GM19025 (cell line): ENCODE measurements at regions not wholly inside any gene's neighbourhood (a gene's known extent, or its start where the extent isn't known, plus 50 kb on each side); places are given as distances from the start of the nearest gene placed in this dataset.

Experiments used
- ATAC-seq: cut with Tn5 transposase; IDR thresholded peaks from one replicate; pipeline ENCODE4 v1.9.1; 2021; ENCODE audit warnings: mild to moderate bottlenecking, low read depth, moderate library complexity; ENCODE audit not compliant: unreplicated experiment

DNA sequence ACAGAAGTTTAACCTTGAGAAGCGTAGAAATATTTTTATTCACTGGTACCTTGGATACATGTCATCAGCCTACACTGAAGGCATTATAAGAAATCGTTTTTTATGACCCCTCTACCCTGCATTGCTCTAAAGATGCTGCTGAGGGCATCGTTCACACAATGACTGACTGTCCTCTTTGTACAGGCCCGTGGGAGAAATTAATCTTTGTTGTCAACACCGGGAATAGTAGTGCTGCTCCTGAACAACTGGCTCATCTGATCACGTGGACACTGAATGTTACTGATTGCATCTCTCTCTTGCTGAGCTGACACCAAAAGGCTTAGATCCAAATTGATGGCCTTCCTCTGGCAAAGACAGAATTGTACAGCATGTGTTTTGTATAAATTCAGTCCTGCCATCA, 157.1 kb upstream of the SMLR1 start:
- ATAC-seq, result no peak

DNA sequence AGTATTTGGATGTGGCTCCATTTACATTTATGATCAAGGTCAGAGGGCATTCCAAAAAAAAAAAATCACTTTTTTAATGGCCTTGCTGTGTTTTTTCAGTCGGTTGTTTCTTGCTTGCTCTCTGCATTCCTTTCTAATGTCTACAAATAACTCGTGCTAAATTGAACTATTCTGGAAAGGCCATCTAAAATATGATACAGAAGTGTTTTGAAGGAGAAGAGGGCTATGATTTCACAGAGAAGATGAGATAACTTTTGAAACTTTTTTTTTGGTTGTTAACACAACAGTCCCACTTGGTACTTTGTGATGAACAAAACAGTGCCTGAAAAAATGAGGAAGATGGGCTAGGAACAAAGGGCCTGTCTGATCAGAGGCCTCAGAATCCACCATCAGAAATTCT, 156.1 kb upstream of the SMLR1 start:
- no peak for ATAC-seq

DNA sequence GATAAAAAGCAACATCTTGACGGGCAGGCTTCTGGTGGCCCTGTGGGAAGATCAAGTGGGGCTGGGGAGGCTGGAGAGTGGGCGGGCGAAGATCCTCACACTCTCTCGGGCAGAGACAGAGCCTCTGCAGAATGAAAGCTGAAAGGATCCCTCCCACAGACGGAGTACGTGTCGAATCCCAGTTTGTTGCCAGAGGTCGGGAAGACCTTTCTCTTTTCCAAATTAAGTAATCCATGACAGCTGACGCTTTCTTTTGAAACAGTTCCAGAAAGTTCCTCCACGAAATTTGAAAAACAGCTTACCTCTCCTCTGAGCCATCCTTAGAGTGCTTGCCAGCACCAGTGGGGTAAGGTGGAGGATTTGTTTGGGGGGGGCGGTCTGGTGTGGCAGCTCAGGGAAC, 155.6 kb upstream of the SMLR1 start:
- ATAC-seq, result no peak

DNA sequence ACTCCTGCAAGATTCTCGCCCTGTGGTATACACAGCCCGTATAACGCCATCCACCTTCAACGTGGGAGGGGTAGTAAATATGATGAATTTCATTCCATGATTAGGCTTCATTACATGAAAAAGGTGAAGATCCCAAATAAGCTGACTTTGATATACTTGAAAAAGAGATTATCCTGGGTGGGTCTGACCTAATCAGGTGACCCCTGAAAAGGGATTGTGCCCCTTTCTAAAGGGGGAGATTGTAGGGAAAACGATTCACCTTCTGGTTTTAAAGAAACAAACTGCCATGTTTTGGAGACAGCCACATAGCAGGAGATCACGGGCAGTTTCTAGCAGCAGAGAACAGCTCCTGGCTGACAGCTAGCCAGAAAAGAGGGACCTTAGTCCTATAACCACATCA, 155.1 kb upstream of the SMLR1 start:
- no peak for ATAC-seq

DNA sequence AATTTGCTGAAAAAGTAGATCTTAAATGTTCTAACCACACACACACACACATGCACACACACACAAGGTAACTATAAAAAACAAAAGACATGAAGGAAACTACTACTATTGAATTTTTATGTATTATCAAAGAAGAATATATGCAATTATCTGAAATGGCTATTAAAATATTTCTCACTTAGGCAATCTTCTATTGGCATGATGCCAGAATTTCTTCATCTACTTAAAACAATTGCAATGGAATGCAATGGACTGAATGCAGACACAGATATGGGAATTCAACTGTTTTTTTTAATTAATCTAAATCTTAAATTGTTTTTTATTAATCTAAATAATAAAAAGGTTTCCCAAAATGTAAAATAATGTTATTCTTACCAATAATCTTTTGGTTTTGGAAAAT, 152.6 kb upstream of the SMLR1 start:
- no peak for ATAC-seq

DNA sequence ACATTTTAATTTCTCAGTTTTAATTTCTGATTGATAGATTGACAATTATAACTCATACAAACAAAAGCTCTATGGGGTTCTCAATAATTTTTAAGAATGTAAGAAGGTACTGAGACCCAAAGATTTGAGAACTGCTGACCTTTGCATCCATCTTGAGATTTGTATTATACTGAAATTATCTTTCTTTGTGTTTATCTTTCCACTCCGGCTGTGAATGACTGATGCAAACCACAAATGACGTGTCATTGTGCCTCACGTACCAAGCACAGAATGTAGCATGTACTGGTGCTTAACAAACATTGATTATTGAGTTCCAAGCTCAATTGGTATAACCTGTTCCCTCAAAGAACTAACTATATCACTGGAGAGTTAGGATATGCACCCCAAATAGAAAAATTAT, 152.1 kb upstream of the SMLR1 start:
- no peak for ATAC-seq

DNA sequence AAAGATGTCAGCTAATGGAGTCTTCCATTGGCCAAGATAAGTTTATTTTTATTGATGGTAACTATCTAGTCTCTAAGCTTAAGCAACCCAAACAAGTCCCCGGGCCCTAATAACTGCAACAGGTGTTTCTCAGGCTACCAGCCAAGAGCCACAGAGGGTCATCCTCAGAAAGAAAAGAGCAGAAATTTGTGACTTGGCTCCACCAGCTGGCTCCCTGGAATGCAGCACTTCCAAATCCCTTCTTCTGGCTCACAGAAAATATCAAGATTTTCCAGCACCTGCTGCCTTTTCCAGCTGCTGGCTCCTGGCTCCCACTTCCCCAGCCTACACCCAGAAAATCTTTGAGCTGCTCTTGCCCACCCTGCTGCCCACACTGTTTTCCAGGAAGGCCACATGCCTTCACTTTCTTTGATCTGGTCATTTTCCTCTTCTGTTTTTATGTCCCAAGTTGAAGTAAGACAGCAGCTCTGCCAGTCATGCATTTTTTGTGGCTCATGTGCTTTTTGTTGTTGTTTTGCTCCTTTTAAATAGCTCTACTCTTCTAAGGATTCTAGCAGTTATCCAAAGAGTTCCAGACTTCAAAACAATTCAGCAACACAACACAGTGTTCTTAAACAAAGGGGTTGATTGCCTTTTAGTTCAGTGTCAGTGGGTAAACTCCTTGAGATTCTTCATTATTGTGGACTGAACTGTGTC, 151.0 kb upstream of the SMLR1 start:
- no peak for ATAC-seq

DNA sequence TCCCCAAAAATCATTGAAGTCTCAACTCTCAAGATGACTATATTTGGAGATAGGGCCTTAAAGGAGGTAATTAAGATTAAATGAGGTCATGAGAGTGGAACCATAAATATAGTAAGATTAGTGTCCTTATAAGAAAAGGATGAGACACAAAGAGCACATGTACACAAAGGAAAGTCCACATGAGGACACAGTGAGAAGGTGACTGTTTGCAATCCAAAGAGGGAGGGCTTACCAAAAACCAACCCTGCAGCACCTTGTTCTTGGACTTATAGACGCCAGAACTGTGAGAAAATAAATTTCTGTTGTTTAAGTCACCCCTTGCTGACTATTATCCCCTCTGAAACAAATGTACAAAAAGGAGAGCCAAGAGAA, 150.4 kb upstream of the SMLR1 start:
- no peak for ATAC-seq

DNA sequence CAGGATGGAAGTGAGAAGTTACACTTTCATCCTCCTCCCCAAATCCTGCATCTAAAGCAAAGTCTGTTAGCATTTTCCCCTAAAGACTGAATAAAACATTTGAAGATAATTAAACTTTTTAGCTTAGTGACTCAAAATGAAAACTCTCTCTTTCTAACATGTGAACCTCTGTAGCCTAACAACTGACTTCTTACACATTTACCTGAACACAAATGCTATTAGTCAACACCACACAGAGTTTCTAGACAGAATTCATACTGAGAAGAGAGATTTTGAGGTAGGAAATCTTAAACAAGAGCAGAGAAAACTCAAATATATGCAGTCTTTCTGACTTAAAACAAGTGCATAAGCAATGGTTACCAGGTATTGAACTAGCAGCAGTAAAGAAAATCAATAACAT, 149.9 kb upstream of the SMLR1 start:
- ATAC-seq, result no peak

DNA sequence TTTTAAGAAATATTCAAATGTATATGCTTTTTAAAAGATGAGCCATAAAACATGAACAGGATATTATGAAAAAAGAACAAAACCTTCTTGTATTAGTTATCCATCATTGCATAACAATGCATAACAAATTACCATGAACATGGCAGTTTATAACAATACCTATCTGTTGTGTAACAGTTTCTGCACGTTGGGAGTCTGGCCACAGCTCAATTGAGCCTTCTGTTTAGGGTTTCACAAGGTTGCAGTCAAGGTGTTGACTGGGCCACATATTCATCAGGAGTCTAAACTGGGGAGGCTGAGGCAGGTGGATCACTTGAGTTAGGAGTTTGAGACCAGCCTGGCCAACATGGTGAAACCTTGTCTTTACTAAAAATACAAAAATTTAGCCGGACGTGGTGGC, 149.4 kb upstream of the SMLR1 start:
- ATAC-seq, result no peak

DNA sequence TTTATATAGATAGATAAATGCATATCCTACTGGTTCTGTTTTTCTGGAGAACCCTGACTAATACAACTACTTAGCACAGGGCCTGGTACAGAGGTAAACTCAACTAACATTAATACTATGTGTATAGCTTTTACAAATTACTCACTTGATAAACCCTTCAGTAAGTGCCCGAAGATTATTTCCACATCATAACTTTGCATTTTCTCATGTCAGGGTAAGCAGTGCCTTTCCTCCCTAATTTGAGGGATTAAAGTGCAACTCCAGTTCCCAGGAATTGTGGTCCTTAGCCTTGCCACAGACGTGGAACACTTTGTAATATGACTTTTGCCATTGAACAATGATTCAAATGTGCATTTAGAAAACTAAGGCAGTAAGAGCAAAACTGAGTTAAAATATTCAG, 147.5 kb upstream of the SMLR1 start:
- ATAC-seq, result no peak

DNA sequence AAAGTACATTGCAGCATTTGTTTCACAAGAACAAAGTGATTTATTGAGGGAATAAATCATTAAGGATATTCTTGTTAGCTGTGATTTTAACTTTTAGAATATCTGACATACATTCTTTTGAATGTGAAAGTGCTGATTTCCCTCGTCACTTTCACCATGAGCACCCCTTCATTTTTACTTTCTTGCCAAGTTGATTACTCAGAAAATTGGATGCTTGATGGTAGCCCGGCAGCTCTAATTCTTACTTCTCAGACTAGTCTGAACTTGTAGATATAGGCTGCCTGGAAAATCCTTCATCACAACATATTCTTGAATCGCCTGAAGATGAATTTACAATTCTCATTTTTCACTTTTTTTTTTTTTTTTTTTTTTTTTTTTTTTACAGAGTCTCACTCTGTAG, 147.1 kb upstream of the SMLR1 start:
- no peak for ATAC-seq

DNA sequence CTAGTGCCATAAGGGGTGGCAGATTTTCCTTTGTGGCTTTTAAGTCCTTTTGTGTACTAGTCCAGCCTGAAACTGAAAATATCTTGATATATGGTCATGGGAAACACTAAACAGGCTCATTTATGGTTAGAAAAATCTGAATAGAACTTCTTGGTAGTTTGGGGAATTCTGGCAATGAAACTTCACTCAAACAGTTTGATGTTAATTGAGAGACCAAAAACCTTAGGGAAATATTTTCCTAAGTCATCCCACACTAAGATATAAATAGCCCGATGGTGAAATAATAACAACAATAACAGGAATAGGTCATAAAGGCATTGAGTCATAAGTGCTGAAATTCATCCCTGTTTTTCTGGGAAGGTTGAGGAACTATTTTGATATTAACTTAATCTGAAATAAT, 146.2 kb upstream of the SMLR1 start:
- ATAC-seq, result no peak

DNA sequence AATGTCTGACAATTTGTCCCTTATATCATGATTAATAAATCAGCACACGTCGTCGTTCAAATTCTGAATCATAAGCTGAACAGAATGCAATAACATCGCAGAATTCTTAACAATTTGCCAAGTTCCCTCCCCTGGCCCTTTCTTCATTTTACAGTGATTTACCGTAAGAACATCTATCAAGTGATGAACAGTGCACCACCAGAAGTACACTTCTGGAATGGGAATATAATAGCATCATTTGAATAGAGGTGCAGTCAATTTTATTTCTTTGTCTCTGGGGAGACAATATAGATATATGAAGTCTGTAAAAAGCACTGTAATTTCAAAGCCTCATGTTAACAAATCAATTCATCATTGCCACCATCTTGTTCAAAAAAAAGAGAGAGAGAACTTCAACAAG, 145.1 kb upstream of the SMLR1 start:
- ATAC-seq, result no peak

DNA sequence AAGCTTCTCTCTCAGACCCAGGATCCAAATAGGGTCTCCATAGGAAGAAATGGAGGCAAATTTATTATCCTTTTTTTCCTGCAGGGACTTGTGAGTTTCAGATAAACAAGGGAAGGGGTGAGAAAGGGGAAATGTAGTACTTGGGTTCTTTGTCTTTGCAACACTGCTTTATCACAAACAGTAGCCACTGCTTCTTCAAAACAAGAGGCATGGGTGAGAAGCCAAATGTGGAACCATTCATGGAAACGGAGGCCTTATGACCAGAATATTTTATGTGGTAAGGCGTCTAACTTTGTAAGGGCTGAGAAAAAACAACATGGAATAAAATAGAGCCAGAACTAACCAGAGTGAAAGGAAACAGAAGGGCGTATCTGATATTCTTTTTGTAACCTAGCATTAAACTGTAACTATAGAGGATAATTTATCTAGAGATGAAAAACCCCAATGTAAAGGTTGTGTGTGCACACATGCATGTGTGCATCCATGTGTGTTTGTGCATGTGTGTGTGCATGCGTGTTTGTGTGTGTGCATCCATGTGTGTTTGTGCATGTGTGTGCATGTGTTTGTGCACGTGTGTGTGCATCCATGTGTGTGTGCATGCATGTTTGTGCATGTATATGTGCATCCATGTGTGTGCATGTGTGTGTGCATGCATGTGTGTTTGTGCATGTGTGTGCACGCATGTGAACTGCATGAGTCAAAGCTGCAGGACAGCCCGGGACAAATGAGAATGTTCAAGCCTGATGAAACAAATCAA, 143.3 kb upstream of the SMLR1 start:
- ATAC-seq, result no peak

DNA sequence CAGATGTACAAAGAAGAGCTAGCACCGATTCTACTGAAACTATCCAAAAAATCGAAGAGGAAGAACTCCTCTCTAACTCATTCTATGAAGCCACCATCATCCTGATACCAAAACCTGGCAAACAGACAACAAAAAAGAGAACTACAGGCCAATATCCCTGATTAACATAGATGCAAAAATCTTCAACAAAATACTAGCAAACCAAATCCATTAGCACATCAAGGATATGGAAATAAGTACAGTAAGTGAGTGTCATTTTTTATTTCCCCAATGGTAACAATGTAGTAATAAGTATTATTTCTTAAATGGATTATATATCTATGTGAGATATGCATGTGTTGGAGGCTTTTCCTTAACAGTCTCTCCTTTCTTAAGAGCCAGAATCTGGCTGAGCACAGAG, 134.5 kb upstream of the SMLR1 start:
- ATAC-seq, result no peak

DNA sequence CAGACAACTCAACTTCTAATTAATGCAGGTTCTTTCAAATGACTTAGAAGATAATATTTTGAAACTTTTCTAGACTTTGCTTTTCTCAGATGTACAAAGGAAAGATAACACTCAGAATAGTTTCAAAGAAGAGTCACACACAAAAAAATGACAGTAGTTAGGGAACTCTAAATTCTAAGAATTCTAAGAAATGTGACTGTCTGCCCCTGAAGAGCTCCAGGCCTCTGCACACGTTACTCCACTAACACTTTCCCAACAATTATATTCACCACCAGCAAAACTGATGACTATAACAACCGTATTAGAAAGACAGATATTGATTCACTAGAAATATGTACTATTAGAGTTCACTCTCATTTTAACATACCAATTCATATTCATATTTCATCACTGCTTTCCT, 133.3 kb upstream of the SMLR1 start:
- ATAC-seq, result no peak

DNA sequence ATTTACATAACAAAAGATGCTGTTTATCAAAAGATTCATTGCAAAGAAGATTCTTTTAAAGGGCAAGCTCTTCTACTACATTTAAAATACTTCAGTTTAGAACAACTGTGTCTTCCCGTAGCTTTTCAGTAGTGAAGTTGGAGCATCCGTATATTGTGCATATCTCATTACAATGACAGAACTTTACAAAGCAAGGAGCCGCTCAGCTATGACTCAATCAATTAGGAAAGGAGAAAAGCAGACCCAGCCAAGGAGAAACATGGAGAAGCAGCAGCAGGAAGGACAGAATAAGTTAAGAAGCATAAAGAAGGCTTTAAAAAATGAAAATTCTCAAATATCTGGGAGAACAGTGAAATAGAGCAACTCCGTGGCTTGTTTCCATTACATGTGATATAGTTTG, 132.6 kb upstream of the SMLR1 start:
- ATAC-seq, result no peak

DNA sequence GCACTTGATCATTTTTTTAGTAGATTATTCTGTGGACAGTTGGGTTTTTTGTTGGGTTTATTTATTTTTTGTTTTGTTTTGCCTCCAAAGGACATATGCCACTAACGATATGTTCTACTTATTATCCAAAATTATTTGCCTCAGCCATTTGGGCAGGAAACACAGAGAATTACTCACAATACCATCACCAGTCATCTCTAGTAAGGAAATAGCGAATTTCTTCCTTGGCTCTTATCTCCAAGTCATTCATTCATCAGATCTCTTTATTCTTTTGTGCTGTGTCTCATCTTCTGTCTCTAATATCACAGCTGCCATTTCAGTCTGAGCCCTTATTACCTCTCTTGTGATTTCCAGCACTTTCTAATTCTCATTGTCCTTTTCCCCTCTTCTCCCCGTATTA, 130.4 kb upstream of the SMLR1 start:
- ATAC-seq, result no peak

DNA sequence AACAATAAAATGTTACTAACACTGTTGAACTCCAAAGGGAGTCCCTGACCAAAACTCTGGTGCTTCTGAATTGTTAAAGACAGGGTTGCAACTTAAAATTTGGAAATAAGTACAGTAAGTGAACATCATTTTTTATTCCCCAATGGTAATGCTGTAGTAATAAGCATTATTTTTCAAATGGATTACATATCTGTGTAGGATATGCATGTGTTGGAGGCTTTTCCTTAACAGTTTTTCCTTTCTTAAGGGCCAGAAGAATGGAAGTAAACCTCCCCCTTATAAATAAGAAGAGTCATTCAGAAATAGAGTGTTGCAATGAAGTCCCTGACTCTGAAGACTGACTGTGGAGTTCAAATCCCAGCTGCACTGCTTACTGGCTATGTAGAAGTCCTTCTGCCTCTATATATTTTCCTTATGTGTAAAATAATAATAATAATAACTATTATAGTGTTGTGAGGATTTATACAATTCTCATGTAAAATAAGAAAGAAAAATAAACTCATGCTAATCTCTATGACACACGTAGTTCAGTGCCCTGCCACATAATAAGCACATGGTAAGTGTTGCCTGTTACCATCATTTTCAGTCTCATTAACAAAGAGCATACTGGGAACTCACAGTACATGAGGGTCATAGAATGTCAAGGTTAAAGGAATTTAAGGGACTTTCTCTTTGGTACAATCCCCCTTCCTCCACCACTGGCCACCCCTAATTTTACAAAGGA, 129.8 kb upstream of the SMLR1 start:
- ATAC-seq, result peak; percentile 34

DNA sequence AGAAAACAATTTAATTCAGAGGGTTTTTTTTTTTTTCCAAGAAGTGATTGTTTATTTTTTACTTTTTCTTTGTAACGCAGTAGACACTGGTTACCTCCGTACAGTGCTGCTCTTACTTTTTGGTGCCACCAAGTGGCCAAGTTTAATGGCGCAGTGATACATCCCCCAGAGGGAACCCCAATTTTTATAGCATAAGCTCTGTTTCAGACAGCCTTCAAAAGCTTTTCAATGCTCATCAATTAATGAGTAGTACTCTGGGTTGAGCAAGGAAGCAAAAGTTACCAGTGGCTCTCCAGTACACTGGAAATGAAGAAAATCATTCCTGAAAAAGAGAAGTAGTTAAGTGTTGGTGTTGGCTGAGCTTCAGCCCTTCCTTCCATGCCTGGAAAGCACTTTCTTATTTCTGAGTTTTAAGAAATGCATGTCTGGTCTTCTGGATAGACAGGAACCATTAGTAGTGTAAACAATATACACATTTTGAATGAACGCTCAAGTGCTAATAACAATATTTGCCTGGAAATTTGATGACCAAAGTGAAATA, 129.1 kb upstream of the SMLR1 start:
- peak; percentile 90 for ATAC-seq

DNA sequence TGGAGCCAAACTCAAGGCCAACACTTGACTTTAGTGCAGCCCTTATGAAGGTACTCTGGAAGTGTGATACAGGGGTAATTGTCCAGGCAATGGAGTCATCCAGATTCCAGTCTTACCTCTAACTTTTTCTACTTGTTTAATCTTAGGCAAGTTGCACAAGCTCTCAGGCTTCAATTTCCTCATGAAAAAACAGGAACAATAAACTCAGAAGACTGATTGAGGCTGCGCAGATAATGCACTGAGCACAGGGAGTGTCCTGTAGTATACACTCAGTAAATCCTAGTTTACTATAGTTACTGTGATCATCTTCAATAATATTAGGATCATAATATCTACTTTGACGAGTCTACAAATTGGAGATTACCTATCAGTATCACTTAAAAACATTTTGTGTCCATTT, 127.5 kb upstream of the SMLR1 start:
- no peak for ATAC-seq
